Glutamatergic neuron (in vitro differentiated cells): ENCODE measurements at regions not wholly inside any gene's neighbourhood (a gene's known extent, or its start where the extent isn't known, plus 50 kb on each side); places are given as distances from the start of the nearest gene placed in this dataset.
A peak's percentile ranks its signal among the peaks of the same experiment; 100 is the strongest.

Source experiments
- DNase-seq: peaks from one replicate; pipeline ENCODE4 v3.0.0; 2022
- H3K27ac Mint-ChIP-seq: one replicate; pipeline ENCODE4 v1.8.0; 2020; ENCODE audit warnings: mild to moderate bottlenecking, mixed read lengths, inconsistent platforms; ENCODE audit not compliant: unreplicated experiment
- H3K27me3 Mint-ChIP-seq: one replicate; pipeline ENCODE4 v1.8.0; 2020; ENCODE audit warnings: mild to moderate bottlenecking, moderate library complexity, mixed read lengths, inconsistent platforms; ENCODE audit not compliant: unreplicated experiment
- H3K36me3 Mint-ChIP-seq: one replicate; pipeline ENCODE4 v1.8.0; 2020; ENCODE audit warnings: mild to moderate bottlenecking, mixed read lengths, inconsistent platforms; ENCODE audit not compliant: unreplicated experiment
- H3K4me1 Mint-ChIP-seq: one replicate; pipeline ENCODE4 v1.8.0; 2020; ENCODE audit warnings: mild to moderate bottlenecking, low read depth, mixed read lengths, inconsistent platforms; ENCODE audit not compliant: unreplicated experiment
- H3K4me3 Mint-ChIP-seq: one replicate; pipeline ENCODE4 v1.8.0; 2020; ENCODE audit warnings: mild to moderate bottlenecking, mixed read lengths, inconsistent platforms; ENCODE audit not compliant: unreplicated experiment
- H3K9me3 Mint-ChIP-seq: one replicate; pipeline ENCODE4 v1.8.0; 2020; ENCODE audit warnings: mild to moderate bottlenecking, moderate library complexity, mixed read lengths, inconsistent platforms; ENCODE audit not compliant: unreplicated experiment
- CTCF ChIP-seq: fragments of 200-600 bp; sonication (generic); IDR thresholded peaks from one replicate; pipeline ENCODE4 v1.5.0; 2021; ENCODE audit not compliant: partially characterized antibody, unreplicated experiment

DNA sequence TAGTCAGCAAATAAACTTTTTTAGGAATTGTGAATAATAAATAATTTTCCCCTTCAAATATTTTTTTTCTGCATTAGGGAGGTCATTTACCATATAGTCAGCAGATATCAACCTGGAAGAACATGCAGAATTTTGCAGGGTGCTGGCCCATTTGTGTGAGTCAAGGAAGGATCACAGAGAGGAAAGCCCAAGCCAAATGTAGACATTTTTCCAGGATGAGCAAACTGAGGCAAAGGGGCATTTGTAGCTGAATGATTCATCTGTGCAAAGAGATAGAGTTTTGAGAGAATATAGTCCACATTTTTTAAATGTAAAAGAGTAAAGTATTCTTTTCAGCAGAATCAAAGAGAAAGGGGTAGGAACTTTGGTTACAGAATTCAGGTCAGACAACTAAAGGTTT is 555.5 kb upstream of the MARCKS start:
- H3K9me3 Mint-ChIP-seq, result no peaks in the 10 kb centered on the region
- H3K4me3 Mint-ChIP-seq, result no peak overlapping the region
- no peak for TF ChIP-seq CTCF
- peaks cover 3% of the 10 kb centered on the region for H3K4me1 Mint-ChIP-seq
- no peak for DNase-seq
- H3K27ac Mint-ChIP-seq, result no peak overlapping the region
- no peaks in the 10 kb centered on the region for H3K27me3 Mint-ChIP-seq
- no peaks in the 10 kb centered on the region for H3K36me3 Mint-ChIP-seq

- H3K36me3 Mint-ChIP-seq, result no peaks in the 10 kb centered on the region
- no peaks in the 10 kb centered on the region for H3K27me3 Mint-ChIP-seq
- no peaks in the 10 kb centered on the region for H3K9me3 Mint-ChIP-seq
- DNase-seq, result no peak
- H3K4me3 Mint-ChIP-seq, result no peak overlapping the region
- H3K27ac Mint-ChIP-seq, result no peak overlapping the region
- no peak for TF ChIP-seq CTCF
- H3K4me1 Mint-ChIP-seq, result peaks cover 3% of the 10 kb centered on the region
Measured at GRCh38 chr6:113304116-113304515, 553.0 kb upstream of the MARCKS start.

- Mint-ChIP-seq H3K36me3 (no peaks in the 10 kb centered on the region), H3K27ac (no peak overlapping the region), H3K27me3 (no peaks in the 10 kb centered on the region), H3K4me1 (no peaks in the 10 kb centered on the region), H3K9me3 (no peaks in the 10 kb centered on the region), H3K4me3 (no peak overlapping the region)
- peak; percentile 60 for DNase-seq
- TF ChIP-seq CTCF, result peak; percentile 73
Measured at GRCh38 chr6:113306552-113307145, 550.5 kb upstream of the MARCKS start.

DNA sequence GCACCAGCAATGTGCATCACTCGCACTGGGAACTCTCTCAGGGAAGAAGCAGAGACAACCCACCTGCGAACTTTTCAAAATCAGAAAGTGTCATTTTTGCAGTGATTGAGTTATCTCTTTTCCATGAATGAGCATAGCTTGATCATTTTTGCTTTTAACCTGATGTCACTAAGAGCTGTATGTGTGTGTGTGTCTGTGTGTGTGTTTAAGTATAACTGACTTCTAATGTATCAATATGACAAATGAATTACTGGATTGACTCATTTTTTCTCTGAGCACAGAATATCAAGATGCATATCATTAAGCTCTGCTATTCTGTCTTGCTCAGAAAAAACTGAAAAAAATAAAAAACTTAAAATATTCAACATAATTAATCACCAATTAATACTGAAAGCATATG is 548.9 kb upstream of the MARCKS start:
- no peak for TF ChIP-seq CTCF
- H3K27me3 Mint-ChIP-seq, result no peaks in the 10 kb centered on the region
- no peak overlapping the region for H3K27ac Mint-ChIP-seq
- H3K9me3 Mint-ChIP-seq, result no peaks in the 10 kb centered on the region
- H3K4me3 Mint-ChIP-seq, result no peak overlapping the region
- no peak for DNase-seq
- H3K36me3 Mint-ChIP-seq, result no peaks in the 10 kb centered on the region
- H3K4me1 Mint-ChIP-seq, result no peaks in the 10 kb centered on the region

GRCh38 chr6:113313841-113314240 is 543.3 kb upstream of the MARCKS start:
- Mint-ChIP-seq H3K27ac (peak overlapping the region; percentile 21), H3K9me3 (peaks cover 6% of the 10 kb centered on the region), H3K4me3 (no peak overlapping the region), H3K36me3 (no peaks in the 10 kb centered on the region), H3K27me3 (no peaks in the 10 kb centered on the region), H3K4me1 (peaks cover 35% of the 10 kb centered on the region)
- no peak for TF ChIP-seq CTCF
- DNase-seq, result no peak
